VCaP (cell line): ENCODE measurements at regions not wholly inside any gene's neighbourhood (a gene's known extent, or its start where the extent isn't known, plus 50 kb on each side); places are given as distances from the start of the nearest gene placed in this dataset.

Source experiments
- H3K27ac ChIP-seq: fragments of 450-650 bp; 2 replicates; pipeline ENCODE4 v1.5.1; 2017
- TF ChIP-seq, protein P1 (sequence below): fragments of 450-650 bp; conservative IDR thresholded peaks from 2 replicates; pipeline ENCODE4 v1.5.1; 2017; ENCODE audit warnings: mild to moderate bottlenecking, moderate library complexity

DNA sequence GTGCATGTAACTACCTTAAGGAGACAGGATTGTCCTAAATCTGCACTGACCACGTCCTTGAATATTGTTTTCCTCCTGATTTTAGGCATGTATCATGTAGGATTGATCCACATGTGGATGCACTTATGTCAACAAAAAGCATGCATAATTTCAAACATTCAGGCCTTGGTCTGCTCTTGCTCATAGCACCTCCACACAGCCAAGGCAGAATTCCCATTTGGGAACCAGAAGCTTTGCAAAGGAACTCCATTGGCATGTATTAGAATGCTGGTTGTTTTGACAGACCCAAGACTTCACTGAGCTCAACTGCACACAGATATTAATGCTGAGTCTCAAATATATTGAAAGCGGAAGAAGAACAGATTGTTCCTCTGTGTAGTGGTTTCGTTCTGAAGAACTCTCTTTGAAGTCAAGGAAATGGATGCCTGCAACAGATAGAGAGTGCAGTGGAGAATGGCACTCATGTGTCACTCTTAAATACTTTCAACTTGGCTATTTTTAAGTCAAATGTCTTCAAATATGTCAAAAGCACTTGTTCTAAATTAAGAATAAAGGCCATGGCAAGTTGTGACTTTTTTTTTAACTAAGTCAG lies 387.6 kb downstream of the LTN1 start:
- no peak overlapping the region for H3K27ac ChIP-seq
- TF ChIP-seq, protein P1, sequence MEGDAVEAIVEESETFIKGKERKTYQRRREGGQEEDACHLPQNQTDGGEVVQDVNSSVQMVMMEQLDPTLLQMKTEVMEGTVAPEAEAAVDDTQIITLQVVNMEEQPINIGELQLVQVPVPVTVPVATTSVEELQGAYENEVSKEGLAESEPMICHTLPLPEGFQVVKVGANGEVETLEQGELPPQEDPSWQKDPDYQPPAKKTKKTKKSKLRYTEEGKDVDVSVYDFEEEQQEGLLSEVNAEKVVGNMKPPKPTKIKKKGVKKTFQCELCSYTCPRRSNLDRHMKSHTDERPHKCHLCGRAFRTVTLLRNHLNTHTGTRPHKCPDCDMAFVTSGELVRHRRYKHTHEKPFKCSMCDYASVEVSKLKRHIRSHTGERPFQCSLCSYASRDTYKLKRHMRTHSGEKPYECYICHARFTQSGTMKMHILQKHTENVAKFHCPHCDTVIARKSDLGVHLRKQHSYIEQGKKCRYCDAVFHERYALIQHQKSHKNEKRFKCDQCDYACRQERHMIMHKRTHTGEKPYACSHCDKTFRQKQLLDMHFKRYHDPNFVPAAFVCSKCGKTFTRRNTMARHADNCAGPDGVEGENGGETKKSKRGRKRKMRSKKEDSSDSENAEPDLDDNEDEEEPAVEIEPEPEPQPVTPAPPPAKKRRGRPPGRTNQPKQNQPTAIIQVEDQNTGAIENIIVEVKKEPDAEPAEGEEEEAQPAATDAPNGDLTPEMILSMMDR = no peak

DNA sequence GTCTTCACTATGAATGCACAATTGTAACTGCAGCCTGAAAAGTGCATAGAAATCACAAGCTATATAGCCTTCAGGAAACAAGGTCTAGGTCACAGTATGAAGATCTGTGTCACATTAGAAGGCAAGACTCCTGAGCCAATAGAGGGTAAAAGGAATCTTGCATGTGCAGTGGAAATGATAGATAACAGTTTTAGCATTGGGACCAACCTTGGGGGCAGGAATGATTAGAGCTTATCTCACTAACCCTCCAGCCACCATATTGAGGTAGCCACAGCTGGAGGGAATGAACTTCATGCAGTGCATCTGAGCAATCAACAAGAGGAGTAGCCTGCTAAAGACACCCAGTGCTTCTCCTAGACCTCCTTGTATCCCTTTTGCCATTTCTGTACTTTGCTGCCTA lies 390.1 kb downstream of the LTN1 start:
- no peak overlapping the region for H3K27ac ChIP-seq
- TF ChIP-seq, protein P1 = no peak

DNA sequence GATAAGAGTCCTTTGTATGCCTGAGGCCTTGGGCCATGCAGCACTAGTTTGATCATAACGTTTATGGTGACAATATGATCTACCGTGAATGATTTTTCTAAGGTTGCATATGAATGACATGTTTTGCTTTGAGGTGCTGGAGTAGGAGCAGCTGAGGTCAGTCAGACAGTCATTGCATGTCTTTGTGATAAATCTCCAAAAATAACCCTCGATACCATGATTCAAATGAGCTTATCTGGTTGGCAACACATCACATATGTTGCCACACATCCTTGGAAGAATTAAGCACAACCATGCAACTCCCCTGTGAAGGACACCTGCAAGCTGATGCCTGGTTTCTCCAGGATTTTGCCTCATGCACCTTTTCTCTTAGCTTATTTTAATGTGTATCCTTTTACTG lies 394.5 kb downstream of the LTN1 start:
- TF ChIP-seq, protein P1 = no peak
- no peak overlapping the region for H3K27ac ChIP-seq

DNA sequence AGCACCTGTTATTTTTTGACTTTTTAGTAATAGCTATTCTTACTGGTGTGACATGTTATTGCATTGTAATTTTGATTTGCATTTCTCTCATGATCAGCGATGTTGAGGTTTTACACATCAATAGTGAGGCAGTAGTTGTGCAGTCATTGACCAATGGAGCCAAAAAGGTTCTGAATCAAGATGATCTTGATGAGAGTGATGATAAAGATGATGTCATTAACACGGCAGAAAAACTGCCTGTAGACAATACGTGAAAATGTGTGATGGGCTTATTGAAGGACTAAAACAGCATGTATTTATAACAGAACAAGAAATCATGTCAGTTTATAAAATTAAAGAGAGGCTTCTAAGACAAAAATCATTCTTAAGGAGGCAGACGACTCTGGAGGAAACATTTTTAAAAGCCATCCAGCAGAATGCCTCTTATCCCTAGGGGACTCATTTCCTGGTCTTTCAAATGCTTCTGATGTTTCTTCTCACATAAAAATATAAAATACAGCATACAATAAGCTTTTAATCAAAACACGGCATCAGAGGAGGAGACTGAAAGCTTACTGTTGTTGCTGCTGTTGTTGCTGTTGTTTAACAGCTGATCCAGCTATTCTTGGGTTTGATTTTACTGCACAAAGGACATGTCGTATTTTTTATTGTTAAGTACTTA lies 400.3 kb downstream of the LTN1 start:
- TF ChIP-seq, protein P1 = no peak
- no peak overlapping the region for H3K27ac ChIP-seq

DNA sequence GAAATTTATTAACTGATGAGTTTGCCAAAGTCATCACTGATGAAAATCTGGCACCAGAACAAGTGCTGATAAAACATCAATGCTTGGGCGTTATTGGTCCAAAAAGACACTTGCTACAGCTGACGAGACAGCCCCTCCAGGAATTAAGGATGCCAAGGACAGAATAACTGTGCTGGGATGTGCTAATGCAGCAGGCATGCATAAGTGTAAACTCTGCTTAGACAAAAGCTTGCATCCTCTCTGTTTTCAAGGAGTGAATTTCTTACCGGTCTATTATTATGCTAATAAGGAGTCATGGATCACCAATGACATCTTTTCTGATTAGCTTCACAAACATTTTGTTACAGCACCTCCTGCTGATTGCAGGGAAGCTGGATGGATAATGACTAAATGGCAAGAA lies 402.0 kb downstream of the LTN1 start:
- no peak overlapping the region for H3K27ac ChIP-seq
- TF ChIP-seq, protein P1 = no peak

DNA sequence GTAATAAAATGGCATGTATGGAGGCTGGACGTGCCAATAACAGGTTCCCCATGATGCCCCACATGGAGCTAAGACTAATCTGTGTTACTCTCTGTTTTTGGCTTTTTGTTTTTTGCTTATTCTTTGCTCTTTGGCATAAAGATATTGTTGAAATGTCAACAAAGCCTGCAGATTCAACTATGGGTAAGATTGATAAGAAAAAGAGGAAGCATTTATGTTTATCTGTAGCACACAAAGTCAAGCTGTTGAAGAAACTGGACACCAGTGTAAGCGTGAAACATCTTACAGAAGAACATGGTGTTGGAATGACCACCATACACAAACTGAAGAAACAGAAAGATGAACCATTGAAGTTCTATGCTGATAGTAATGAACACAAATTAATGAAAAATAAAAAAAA lies 402.7 kb downstream of the LTN1 start:
- TF ChIP-seq, protein P1 = no peak

DNA sequence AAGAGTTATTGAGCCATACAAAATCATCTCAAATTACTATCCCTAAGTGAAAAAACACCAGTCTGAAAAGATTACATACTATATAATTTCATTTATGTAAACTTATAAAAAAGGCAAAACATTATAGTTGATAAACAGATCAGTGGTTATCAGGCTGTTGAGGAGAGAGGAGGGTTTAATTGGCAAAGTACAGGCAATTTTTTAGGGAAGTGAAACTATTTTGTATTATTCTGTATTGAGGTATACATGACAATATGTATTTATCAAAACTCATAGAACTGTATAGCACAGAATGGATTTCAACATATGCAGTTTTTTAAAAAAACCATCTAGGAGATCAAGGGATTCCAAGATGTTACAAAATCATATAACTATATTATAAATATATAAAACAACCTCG lies 403.7 kb downstream of the LTN1 start:
- TF ChIP-seq, protein P1 = no peak
- H3K27ac ChIP-seq = no peak overlapping the region

More for the DNA sequence above, 402.7 kb downstream of the LTN1 start:
- no peak overlapping the region for H3K27ac ChIP-seq
